HUES6 (cell line): ENCODE measurements at regions not wholly inside any gene's neighbourhood (a gene's known extent, or its start where the extent isn't known, plus 50 kb on each side); places are given as distances from the start of the nearest gene placed in this dataset.
"Not testable (repeated sequence)": the region's sequence is repeated elsewhere in the genome, so short reads cannot be mapped to it uniquely, and the experiment has no call there.

Experiments used
- H3K27ac ChIP-seq: 2 replicates; pipeline ENCODE4 v1.7.0; 2013; ENCODE audit warnings: low read depth, mild to moderate bottlenecking, low read length, inconsistent platforms
- H3K27me3 ChIP-seq: 2 replicates; pipeline ENCODE4 v1.6.1; 2013; ENCODE audit warnings: low read length; ENCODE audit not compliant: control insufficient read depth, insufficient read depth
- H3K36me3 ChIP-seq: 2 replicates; pipeline ENCODE4 v1.6.1; 2013; ENCODE audit warnings: low read length; ENCODE audit not compliant: control insufficient read depth, insufficient read depth
- H3K4me1 ChIP-seq: 2 replicates; pipeline ENCODE4 v1.6.1; 2013; ENCODE audit warnings: low read length; ENCODE audit not compliant: control insufficient read depth, insufficient read depth
- H3K4me3 ChIP-seq: 2 replicates; pipeline ENCODE4 v1.5.1; 2013; ENCODE audit warnings: low read depth, low read length
- H3K9ac ChIP-seq: one replicate; pipeline ENCODE4 v1.6.1; 2013; ENCODE audit warnings: mild to moderate bottlenecking, low read length
- H3K9me3 ChIP-seq: 2 replicates; pipeline ENCODE4 v1.6.1; 2013; ENCODE audit warnings: low read depth, low read length; ENCODE audit not compliant: control insufficient read depth, insufficient read depth

- not testable (repeated sequence) for H3K36me3 ChIP-seq, H3K27me3 ChIP-seq, H3K4me1 ChIP-seq, H3K4me3 ChIP-seq, H3K9ac ChIP-seq, H3K27ac ChIP-seq
- peaks cover 16% of the 10 kb centered on the region; the same call in 1 of the 2 replicates for H3K9me3 ChIP-seq
Measured at GRCh38 chr11:49608892-49609291, 343.3 kb upstream of the OR4C13 start.

- H3K4me3 ChIP-seq, H3K36me3 ChIP-seq, H3K9ac ChIP-seq, H3K27me3 ChIP-seq, H3K4me1 ChIP-seq, H3K9me3 ChIP-seq, H3K27ac ChIP-seq: not testable (repeated sequence)
Measured at GRCh38 chr11:49623872-49624271, 328.3 kb upstream of the OR4C13 start.

GRCh38 chr11:49670705-49671104 lies 281.5 kb upstream of the OR4C13 start:
- not testable (repeated sequence) for H3K9ac ChIP-seq

GRCh38 chr11:49702121-49702520 lies 250.1 kb upstream of the OR4C13 start:
- H3K27ac ChIP-seq, H3K4me1 ChIP-seq, H3K27me3 ChIP-seq, H3K36me3 ChIP-seq, H3K9ac ChIP-seq, H3K4me3 ChIP-seq, H3K9me3 ChIP-seq: not testable (repeated sequence)

More at GRCh38 chr11:49670705-49671104, 281.5 kb upstream of the OR4C13 start:
- not testable (repeated sequence) for H3K9me3 ChIP-seq, H3K4me3 ChIP-seq, H3K27me3 ChIP-seq, H3K4me1 ChIP-seq, H3K36me3 ChIP-seq, H3K27ac ChIP-seq

- not testable (repeated sequence) for H3K9ac ChIP-seq, H3K27me3 ChIP-seq, H3K27ac ChIP-seq, H3K36me3 ChIP-seq, H3K4me1 ChIP-seq, H3K4me3 ChIP-seq
- peaks cover 16% of the 10 kb centered on the region; the same call in 1 of the 2 replicates for H3K9me3 ChIP-seq
Measured at GRCh38 chr11:49750447-49750846, 201.7 kb upstream of the OR4C13 start.

DNA sequence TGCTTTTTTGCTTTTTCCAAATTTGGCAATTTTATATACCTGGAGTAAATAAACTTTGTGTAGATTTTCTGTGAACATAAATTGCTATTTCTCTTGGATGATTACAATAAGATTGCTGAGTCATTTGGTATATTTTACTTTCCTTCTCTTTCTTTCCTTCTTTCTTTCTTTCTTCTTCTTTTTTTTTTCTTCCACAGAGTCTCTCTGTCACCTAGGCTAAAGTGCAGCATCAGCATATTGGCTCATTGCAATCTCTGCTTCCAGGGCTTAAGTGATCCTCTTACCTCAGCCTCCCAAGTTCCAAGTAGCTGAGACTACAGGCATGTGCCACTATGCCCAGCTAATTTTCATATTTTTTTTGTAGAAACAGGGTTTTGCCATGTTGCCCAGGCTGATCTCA lies 201.2 kb upstream of the OR4C13 start:
- H3K4me3 ChIP-seq, H3K36me3 ChIP-seq, H3K4me1 ChIP-seq, H3K27me3 ChIP-seq, H3K9ac ChIP-seq, H3K27ac ChIP-seq: not testable (repeated sequence)
- peaks cover 11% of the 10 kb centered on the region; the same call in 1 of the 2 replicates for H3K9me3 ChIP-seq

DNA sequence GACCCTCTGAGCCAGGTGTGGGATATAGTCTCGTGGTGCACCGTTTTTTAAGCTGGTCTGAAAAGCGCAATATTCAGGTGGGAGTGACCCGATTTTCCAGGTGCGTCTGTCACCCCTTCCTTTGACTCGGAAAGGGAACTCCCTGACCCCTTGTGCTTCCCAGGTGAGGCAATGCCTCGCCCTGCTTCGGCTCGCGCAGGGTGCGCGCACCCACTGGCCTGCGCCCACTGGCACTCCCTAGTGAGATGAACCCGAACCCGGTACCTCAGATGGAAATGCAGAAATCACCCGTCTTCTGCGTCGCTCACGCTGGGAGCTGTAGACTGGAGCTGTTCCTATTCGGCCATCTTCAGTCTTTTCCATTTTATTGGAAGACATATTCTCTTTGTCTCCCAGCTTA lies 171.4 kb upstream of the OR4C13 start:
- H3K9me3 ChIP-seq, H3K27me3 ChIP-seq, H3K36me3 ChIP-seq, H3K4me1 ChIP-seq, H3K27ac ChIP-seq: not testable (repeated sequence)
- Histone ChIP-seq H3K9ac (peak overlapping the region; percentile 56), H3K4me3 (peak overlapping the region; percentile 50; the same call in 1 of the 2 replicates)

DNA sequence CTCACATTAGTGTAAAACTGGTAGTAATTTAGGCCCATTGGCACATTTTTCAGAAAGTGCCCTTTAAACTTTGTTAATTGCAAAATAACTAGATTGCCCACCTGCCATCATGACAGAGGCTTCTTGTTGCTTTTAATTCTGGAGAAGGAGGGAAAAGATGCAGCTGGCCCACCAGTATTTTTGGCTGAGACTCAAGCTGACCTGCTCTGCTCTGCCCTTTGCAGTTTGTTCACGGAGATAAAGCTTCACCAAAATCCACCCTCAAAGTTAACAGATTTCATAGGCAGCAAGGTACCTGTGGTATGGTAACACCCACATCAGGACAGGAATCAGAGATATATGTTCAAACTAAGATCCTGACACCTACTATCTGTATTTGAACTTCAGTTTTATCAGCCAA lies 170.2 kb upstream of the OR4C13 start:
- not testable (repeated sequence) for H3K9ac ChIP-seq, H3K27ac ChIP-seq, H3K4me3 ChIP-seq, H3K4me1 ChIP-seq, H3K27me3 ChIP-seq, H3K36me3 ChIP-seq, H3K9me3 ChIP-seq

DNA sequence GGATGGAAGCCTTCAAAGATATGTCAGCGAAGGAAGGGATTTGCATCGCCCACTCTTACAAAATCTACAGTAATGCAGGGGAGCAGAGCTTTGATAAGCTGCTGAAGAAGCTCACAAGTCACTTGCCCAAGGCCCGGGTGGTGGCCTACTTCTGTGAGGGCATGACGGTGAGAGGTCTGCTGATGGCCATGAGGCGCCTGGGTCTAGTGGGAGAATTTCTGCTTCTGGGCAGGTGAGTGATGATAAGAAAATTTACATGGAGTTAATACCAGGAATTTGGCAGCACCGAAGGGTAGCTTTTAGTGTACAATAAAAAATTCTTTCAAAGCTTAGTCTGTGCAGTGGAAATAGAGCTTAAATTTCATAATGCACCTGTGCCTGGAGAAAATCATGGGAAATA lies 168.3 kb upstream of the OR4C13 start:
- H3K9me3 ChIP-seq = not testable (repeated sequence)

DNA sequence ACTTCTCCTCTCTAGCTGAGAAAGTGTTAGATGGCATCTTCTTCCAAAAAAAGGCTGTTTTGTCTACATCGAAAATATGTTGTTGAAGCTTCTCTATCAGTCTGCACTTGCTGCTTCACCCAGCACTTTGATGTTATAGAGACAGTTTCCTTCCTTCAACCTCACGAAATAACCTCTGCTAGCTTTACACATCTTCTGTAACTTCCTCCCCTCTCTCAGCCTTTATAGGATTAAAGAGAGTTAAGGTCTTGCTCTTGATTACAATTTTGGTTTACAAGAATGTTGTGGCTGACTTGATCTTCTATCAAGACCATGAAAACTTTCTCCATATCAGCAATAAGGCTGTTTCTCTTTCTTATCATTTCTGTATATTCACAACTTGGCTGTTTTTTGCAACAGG lies 162.4 kb upstream of the OR4C13 start:
- not testable (repeated sequence) for H3K9me3 ChIP-seq, H3K9ac ChIP-seq, H3K27me3 ChIP-seq, H3K36me3 ChIP-seq, H3K4me3 ChIP-seq, H3K4me1 ChIP-seq, H3K27ac ChIP-seq

More for the DNA sequence above, 168.3 kb upstream of the OR4C13 start:
- not testable (repeated sequence) for H3K4me3 ChIP-seq, H3K4me1 ChIP-seq, H3K36me3 ChIP-seq, H3K27me3 ChIP-seq, H3K9ac ChIP-seq, H3K27ac ChIP-seq

DNA sequence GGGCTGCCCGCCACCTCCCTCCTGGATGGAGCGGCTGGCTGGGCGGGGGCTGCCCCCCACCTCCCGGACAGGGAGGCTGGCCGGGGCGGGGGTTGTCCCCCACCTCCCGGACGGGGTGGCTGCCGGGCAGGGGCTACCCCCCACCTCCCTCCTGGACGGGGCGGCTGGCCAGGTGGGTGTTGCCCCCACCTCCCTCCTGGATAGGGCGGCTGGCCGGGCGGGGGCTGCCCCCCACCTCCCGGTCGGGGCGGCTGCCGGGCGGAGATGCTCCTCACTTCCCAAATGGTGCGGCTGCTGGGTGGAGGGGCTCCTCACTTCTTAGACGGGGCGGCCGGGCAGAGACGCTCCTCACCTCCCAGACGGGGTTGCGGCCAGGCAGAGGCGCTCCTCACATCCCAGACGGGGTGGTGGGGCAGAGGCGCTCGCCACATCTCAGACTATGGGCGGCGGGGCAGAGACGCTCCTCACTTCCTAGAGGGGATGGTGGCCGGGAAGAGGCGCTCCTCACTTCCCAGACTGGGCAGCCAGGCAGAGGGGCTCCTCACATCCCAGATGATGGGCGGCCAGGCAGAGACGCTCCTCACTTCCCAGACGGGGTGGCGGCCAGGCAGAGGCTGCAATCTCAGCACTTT lies 153.9 kb upstream of the OR4C13 start:
- not testable (repeated sequence) for H3K36me3 ChIP-seq, H3K4me1 ChIP-seq, H3K9ac ChIP-seq, H3K27me3 ChIP-seq, H3K27ac ChIP-seq, H3K4me3 ChIP-seq
- peaks cover 16% of the 10 kb centered on the region; the same call in 1 of the 2 replicates for H3K9me3 ChIP-seq
